ENCODE measurements at regions not wholly inside any gene's neighbourhood (a gene's known extent, or its start where the extent isn't known, plus 50 kb on each side); places are given as distances from the start of the nearest gene placed in this dataset.

DNA sequence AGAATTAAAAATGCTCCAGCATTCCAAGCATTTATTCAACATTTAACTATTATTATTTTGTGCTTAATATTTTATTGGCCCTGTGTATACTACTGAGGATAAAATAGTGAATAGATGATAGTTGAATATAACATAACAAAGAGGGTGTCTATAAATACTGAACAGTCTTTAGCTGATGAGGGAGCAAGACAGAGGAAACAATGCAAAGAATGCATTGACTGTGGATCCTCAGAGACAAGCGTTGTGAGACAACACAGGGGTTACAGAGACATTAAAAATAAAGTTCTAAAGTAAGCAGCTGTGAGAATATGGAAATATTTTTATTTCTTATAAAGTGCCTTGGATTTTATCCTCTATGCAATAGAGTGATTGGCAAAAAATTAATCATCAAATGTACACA lies 1133.1 kb downstream of the PLA2G4A start:
- TF ChIP-seq, protein P1, sequence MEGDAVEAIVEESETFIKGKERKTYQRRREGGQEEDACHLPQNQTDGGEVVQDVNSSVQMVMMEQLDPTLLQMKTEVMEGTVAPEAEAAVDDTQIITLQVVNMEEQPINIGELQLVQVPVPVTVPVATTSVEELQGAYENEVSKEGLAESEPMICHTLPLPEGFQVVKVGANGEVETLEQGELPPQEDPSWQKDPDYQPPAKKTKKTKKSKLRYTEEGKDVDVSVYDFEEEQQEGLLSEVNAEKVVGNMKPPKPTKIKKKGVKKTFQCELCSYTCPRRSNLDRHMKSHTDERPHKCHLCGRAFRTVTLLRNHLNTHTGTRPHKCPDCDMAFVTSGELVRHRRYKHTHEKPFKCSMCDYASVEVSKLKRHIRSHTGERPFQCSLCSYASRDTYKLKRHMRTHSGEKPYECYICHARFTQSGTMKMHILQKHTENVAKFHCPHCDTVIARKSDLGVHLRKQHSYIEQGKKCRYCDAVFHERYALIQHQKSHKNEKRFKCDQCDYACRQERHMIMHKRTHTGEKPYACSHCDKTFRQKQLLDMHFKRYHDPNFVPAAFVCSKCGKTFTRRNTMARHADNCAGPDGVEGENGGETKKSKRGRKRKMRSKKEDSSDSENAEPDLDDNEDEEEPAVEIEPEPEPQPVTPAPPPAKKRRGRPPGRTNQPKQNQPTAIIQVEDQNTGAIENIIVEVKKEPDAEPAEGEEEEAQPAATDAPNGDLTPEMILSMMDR (IDR thresholded peaks at IDR 0.05; ENCODE audit: low read length) = no peak
- TF ChIP-seq EZH2 (IDR thresholded peaks at IDR 0.05; ENCODE audit: borderline replicate concordance, low read length) = no peak
